Fibroblast of mammary gland (primary cell): ENCODE measurements at regions not wholly inside any gene's neighbourhood (a gene's known extent, or its start where the extent isn't known, plus 50 kb on each side); places are given as distances from the start of the nearest gene placed in this dataset.
"Not testable (repeated sequence)": the region's sequence is repeated elsewhere in the genome, so short reads cannot be mapped to it uniquely, and the experiment has no call there.

Experiments
- DNase-seq: peaks from one replicate; pipeline ENCODE4 v3.0.0-alpha.2; 2010; ENCODE audit warnings: low read depth
- H3K4me3 ChIP-seq: 2 replicates; pipeline ENCODE4 v1.5.1; 2011; ENCODE audit warnings: low read depth, mild to moderate bottlenecking, low read length, moderate library complexity; ENCODE audit not compliant: control insufficient read depth
- TF ChIP-seq, protein P1 (sequence below): conservative IDR thresholded peaks from 2 replicates; pipeline ENCODE4 v1.5.1; 2011; ENCODE audit warnings: low read depth, low read length, inconsistent platforms; ENCODE audit not compliant: control insufficient read depth, insufficient read depth

DNA sequence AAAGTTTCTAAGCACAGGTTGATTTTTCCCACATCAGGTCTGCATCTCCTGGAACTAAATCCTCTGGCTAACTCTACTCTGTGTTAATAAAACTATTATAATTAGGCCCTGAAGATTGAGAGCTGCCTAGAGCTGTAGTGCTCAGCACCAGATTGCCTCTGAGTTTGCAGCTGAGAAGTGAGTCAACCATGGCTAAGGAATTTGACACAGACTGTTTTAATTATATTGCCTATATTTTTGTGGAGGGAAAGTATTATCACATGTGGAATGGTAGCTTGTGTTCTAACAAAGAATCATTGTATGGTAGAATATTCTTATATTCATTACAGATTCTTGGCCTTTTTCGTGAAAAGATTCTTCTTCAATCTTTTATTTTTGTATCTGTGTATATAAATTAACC, 1907.6 kb upstream of the TENM3 start:
- TF ChIP-seq, protein P1, sequence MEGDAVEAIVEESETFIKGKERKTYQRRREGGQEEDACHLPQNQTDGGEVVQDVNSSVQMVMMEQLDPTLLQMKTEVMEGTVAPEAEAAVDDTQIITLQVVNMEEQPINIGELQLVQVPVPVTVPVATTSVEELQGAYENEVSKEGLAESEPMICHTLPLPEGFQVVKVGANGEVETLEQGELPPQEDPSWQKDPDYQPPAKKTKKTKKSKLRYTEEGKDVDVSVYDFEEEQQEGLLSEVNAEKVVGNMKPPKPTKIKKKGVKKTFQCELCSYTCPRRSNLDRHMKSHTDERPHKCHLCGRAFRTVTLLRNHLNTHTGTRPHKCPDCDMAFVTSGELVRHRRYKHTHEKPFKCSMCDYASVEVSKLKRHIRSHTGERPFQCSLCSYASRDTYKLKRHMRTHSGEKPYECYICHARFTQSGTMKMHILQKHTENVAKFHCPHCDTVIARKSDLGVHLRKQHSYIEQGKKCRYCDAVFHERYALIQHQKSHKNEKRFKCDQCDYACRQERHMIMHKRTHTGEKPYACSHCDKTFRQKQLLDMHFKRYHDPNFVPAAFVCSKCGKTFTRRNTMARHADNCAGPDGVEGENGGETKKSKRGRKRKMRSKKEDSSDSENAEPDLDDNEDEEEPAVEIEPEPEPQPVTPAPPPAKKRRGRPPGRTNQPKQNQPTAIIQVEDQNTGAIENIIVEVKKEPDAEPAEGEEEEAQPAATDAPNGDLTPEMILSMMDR, result no peak
- peak; percentile 0 for DNase-seq
- H3K4me3 ChIP-seq, result no peak overlapping the region

DNA sequence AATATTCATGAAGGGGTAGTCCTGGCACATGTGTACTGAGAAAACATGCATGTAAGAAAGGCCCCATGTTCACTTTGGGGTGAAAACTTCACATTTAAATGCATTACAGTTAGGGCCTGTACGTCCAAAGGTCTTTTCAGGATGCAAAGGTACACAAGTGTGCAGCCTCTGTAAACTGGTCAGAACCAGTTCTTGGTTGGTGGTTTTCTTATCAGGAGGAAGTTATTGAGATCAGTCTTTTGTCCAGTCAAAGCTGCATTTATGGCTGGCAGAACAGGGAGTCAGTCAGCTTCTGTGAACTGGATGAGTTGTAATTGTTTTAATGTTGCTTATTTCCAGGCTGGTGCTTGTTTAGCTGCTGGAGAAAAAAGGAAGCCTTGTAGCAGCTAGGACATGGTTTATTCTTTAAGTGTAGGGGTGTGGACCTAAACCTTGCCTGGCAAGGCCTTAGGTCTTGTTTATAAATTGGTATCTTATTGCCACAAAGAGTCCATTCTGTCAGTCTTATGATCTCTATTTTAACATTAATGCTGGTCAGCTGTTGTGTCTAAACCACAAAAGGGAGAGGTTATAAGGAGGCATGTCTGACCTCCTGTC, 1906.6 kb upstream of the TENM3 start:
- no peak overlapping the region for H3K4me3 ChIP-seq
- TF ChIP-seq, protein P1, result no peak
- DNase-seq, result no peak

DNA sequence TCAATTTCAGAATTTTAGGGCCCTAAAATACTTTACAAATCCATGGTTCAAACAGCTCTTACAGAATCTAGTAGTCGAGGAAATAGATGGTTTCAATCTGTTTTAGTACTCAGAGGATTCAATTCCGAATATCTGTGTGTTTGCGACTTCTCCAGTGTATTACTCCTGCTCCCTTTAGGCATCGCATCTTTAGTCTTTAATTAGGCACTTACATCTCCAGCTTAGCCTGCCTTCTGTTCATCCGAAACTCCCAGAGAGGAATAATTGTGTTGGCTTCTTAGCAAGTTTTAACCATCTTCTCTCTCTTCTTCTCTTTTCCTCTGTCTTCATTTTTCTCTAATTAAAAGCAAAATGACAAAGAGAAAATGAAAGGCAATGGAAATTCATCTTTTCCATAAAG, 1901.3 kb upstream of the TENM3 start:
- H3K4me3 ChIP-seq, result no peak overlapping the region
- TF ChIP-seq, protein P1, result no peak
- DNase-seq, result no peak

DNA sequence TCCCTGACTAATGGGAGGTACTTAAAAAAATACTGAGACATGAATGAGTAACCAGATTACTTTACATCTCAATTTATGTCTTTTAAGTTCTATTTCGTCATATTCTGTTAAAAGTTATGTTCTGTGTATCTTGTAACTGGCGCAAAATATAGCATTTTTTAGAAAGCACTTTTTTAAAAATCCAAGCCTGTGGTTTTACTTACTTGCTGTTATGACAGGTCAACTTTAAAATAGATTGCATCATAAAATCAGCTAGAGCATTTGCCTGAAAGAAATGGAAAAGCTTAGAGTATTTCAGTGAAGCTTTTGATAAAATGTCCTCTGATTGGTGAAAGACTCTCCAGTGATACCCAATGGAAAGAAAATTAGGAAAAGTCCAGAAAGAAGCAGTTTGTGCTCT, 1892.3 kb upstream of the TENM3 start:
- H3K4me3 ChIP-seq, result no peak overlapping the region
- TF ChIP-seq, protein P1, result no peak
- no peak for DNase-seq

DNA sequence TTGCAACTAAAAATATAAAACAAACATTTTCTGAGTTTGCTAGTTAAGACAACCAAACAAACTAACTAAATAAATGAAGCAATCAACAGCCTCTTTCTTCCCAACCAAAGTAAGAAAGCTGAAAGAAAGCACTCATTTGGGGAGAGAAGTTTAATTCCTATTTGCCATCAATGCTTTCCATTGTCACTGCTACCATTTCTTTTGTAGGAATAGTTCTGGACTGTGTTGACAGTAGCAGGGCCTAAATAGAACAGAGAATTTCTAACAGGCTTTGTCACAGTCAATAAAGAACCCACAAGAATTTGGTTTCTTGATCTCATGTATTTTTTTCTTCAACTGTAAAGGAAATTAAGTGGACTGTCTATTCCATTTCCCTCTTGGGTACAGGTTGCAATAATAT, 1886.4 kb upstream of the TENM3 start:
- no peak for DNase-seq
- TF ChIP-seq, protein P1, result no peak
- no peak overlapping the region for H3K4me3 ChIP-seq

GRCh38 chr4:180360113-180360512, 1883.1 kb upstream of the TENM3 start:
- H3K4me3 ChIP-seq, DNase-seq: not testable (repeated sequence)

DNA sequence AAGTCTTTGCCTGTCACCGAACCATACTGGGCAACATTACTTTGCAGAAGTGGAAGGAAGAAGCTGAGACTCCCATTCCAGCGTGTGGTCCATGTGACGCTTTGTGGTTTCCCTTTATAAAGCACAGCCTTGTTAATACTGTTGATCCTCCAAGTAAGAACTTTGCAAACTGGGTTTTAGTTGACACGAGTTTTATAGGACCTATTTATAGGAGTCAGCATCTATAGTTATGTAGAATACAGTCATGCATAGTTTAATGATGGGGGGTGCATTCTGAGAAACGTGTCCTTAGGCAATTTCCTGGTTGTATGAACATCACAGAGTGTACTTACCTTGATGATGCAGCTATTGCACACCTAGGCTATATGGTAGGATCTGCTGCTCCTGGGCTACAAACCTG, 1879.4 kb upstream of the TENM3 start:
- TF ChIP-seq, protein P1, result no peak
- no peak for DNase-seq
- no peak overlapping the region for H3K4me3 ChIP-seq
